Neural progenitor cell (in vitro differentiated cells): ENCODE measurements at regions not wholly inside any gene's neighbourhood (a gene's known extent, or its start where the extent isn't known, plus 50 kb on each side); places are given as distances from the start of the nearest gene placed in this dataset.

Experiments used
- CTCF ChIP-seq: fragments of 200-600 bp; sonication (generic); IDR thresholded peaks from 2 replicates; pipeline ENCODE4 v1.5.1; 2017; ENCODE audit warnings: antibody characterized with exemption, mild to moderate bottlenecking
- EZH2phosphoT487 ChIP-seq: fragments of 200-600 bp; sonication (generic); IDR thresholded peaks from 2 replicates; pipeline ENCODE4 v1.6.1; 2017; ENCODE audit warnings: antibody characterized with exemption

GRCh38 chr21:33162436-33162951 is 67.2 kb upstream of the IFNAR2 start:
- TF ChIP-seq CTCF = no peak
- no peak for TF ChIP-seq EZH2phosphoT487
